ENCODE measurements at regions not wholly inside any gene's neighbourhood (a gene's known extent, or its start where the extent isn't known, plus 50 kb on each side); places are given as distances from the start of the nearest gene placed in this dataset.

GRCh38 chr9:91033270-91033669 lies 231.7 kb downstream of the SYK start:
- TF ChIP-seq POU6F1 (CRISPR knock-in tag; IDR thresholded peaks at IDR 0.05; ENCODE audit: borderline replicate concordance, low read depth) (no peak), RARB (CRISPR knock-in tag; IDR thresholded peaks at IDR 0.05) (no peak), CSRNP3 (CRISPR knock-in tag; IDR thresholded peaks at IDR 0.05) (no peak), ISL1 (CRISPR knock-in tag; IDR thresholded peaks at IDR 0.05) (no peak), SNAI2 (CRISPR knock-in tag; IDR thresholded peaks at IDR 0.05) (no peak), ZFP3 (CRISPR knock-in tag; IDR thresholded peaks at IDR 0.05) (no peak), ZFP30 (CRISPR knock-in tag; IDR thresholded peaks at IDR 0.05) (no peak), BACH2 (CRISPR knock-in tag; IDR thresholded peaks at IDR 0.05; ENCODE audit: borderline replicate concordance) (no peak), ARNTL (CRISPR knock-in tag; IDR thresholded peaks at IDR 0.05; ENCODE audit: borderline replicate concordance, low read depth) (no peak)
- no peak for ATAC-seq

GRCh38 chr9:91033797-91034196 lies 232.2 kb downstream of the SYK start:
- TF ChIP-seq ZNF8 (CRISPR knock-in tag; IDR thresholded peaks at IDR 0.05) (no peak), POU6F1 (CRISPR knock-in tag; IDR thresholded peaks at IDR 0.05; ENCODE audit: borderline replicate concordance, low read depth) (no peak), ESRRG (CRISPR knock-in tag; IDR thresholded peaks at IDR 0.05) (no peak), OSR1 (CRISPR knock-in tag; IDR thresholded peaks at IDR 0.05) (no peak)
- ATAC-seq: no peak

- ATAC-seq: no peak
- TF ChIP-seq OSR1 (CRISPR knock-in tag; IDR thresholded peaks at IDR 0.05) (no peak), CREB5 (CRISPR knock-in tag; IDR thresholded peaks at IDR 0.05; ENCODE audit: low read depth) (no peak), TSHZ2 (CRISPR knock-in tag; IDR thresholded peaks at IDR 0.05) (no peak), SNAI2 (CRISPR knock-in tag; IDR thresholded peaks at IDR 0.05) (no peak), ZFP3 (CRISPR knock-in tag; IDR thresholded peaks at IDR 0.05) (no peak), GLIS3 (CRISPR knock-in tag; IDR thresholded peaks at IDR 0.05) (no peak), TCF4 (CRISPR knock-in tag; IDR thresholded peaks at IDR 0.05; ENCODE audit: borderline replicate concordance) (no peak), ZNF70 (CRISPR knock-in tag; IDR thresholded peaks at IDR 0.05) (no peak)
Measured at GRCh38 chr9:91034521-91034920, 232.9 kb downstream of the SYK start.

GRCh38 chr9:91034976-91035824 lies 233.6 kb downstream of the SYK start:
- ATAC-seq: no peak
- TF ChIP-seq POU6F1 (CRISPR knock-in tag; IDR thresholded peaks at IDR 0.05; ENCODE audit: borderline replicate concordance, low read depth) (no peak), CREB5 (CRISPR knock-in tag; IDR thresholded peaks at IDR 0.05; ENCODE audit: low read depth) (no peak), GLIS3 (CRISPR knock-in tag; IDR thresholded peaks at IDR 0.05) (no peak), ZNF8 (CRISPR knock-in tag; IDR thresholded peaks at IDR 0.05) (no peak), ZC3H10 (CRISPR knock-in tag; IDR thresholded peaks at IDR 0.05) (no peak), CSRNP3 (CRISPR knock-in tag; IDR thresholded peaks at IDR 0.05) (no peak), CSDC2 (CRISPR knock-in tag; IDR thresholded peaks at IDR 0.05) (no peak), PPARA (CRISPR knock-in tag; IDR thresholded peaks at IDR 0.05; ENCODE audit: borderline replicate concordance) (no peak), RARB (CRISPR knock-in tag; IDR thresholded peaks at IDR 0.05) (no peak)
